Right atrium auricular region (tissue), 2 donors: ENCODE measurements at regions not wholly inside any gene's neighbourhood (a gene's known extent, or its start where the extent isn't known, plus 50 kb on each side); places are given as distances from the start of the nearest gene placed in this dataset.

ENCODE experiments used
- DNase-seq: peaks from one replicate; pipeline ENCODE4 v3.0.0-alpha.2; 2019; ENCODE audit warnings: low spot score
- H3K27ac ChIP-seq, 2 donors: fragments of 200-600 bp; sonication (generic); 1 replicate in 1 of 2; 2 replicates in 1 of 2; pipeline ENCODE4 v1.5.1; 2016 to 2019
- H3K27me3 ChIP-seq, 2 donors: fragments of 200-600 bp; sonication (generic); one replicate each; pipeline versions ENCODE4 v1.5.1 to v1.6.0; 2017 to 2019
- H3K36me3 ChIP-seq: fragments of 200-600 bp; sonication (generic); one replicate; pipeline ENCODE4 v1.5.1; 2016
- H3K4me1 ChIP-seq, 2 donors: fragments of 200-600 bp; sonication (generic); one replicate each; pipeline versions ENCODE4 v1.5.1 to v1.6.0; 2017 to 2019
- H3K4me3 ChIP-seq, 2 donors: fragments of 200-600 bp; sonication (generic); 1 replicate in 1 of 2; 2 replicates in 1 of 2; pipeline ENCODE4 v1.5.1; 2017 to 2019; ENCODE audit warnings: mild to moderate bottlenecking in 1 of 2, moderate library complexity in 1 of 2
- H3K9me3 ChIP-seq, 2 donors: fragments of 200-600 bp; sonication (generic); one replicate each; pipeline ENCODE4 v1.5.1; 2019
- TF ChIP-seq, protein P1 (sequence below), 2 donors: fragments of 200-600 bp; sonication (generic); IDR thresholded peaks; one replicate each; pipeline ENCODE4 v1.5.1; 2019; ENCODE audit warnings: antibody characterized with exemption in 2 of 2

- no peaks in the 10 kb centered on the region for H3K27me3 ChIP-seq
- H3K9me3 ChIP-seq = no peaks in the 10 kb centered on the region
- no peaks in the 10 kb centered on the region for H3K4me1 ChIP-seq
- H3K4me3 ChIP-seq = no peak overlapping the region
- H3K27ac ChIP-seq = no peak overlapping the region
- DNase-seq = no peak
- TF ChIP-seq, protein P1, sequence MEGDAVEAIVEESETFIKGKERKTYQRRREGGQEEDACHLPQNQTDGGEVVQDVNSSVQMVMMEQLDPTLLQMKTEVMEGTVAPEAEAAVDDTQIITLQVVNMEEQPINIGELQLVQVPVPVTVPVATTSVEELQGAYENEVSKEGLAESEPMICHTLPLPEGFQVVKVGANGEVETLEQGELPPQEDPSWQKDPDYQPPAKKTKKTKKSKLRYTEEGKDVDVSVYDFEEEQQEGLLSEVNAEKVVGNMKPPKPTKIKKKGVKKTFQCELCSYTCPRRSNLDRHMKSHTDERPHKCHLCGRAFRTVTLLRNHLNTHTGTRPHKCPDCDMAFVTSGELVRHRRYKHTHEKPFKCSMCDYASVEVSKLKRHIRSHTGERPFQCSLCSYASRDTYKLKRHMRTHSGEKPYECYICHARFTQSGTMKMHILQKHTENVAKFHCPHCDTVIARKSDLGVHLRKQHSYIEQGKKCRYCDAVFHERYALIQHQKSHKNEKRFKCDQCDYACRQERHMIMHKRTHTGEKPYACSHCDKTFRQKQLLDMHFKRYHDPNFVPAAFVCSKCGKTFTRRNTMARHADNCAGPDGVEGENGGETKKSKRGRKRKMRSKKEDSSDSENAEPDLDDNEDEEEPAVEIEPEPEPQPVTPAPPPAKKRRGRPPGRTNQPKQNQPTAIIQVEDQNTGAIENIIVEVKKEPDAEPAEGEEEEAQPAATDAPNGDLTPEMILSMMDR (IDR thresholded peaks at IDR 0.05) = no peak
- H3K36me3 ChIP-seq = no peaks in the 10 kb centered on the region
Observed at GRCh38 chr12:128043317-128043716, 223.7 kb upstream of the TMEM132C start.

DNA sequence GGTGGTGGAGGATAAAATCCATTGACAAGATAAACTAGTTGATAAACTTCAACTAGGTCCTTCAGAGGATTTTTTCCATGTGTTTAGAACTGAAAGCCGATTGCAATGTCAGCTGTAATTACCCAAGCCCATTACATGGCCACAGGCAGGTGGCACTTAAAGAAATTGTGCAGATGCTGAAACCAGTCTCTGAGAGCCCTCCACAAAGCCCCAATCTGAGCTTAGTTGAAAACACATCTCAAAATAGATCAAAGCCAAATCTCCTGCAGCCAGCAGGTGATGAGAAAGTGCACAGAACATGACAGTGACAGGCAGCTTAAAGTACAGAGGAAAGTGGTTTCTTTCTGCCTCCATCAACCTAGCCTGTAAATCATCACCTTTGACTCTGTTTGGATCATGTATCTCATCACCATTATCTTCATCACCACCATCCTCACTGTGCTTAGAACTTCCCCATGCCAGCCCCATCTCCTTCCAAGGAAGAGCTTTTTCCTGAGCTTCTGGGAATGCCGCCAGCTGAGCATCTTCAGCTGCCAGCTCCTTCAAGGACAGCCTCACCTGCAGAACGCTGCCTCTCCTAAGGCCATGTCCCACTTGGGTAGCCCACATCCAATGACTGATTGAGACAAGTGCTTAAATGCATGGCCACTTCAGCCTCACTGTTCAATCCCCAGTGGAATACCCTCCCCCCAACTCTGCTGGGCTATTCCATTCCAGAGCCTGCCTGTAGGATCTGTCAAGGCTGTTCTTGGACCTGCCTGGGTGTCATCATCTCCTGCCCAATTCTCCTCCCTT, 219.5 kb upstream of the TMEM132C start:
- no peaks in the 10 kb centered on the region for H3K9me3 ChIP-seq
- TF ChIP-seq, protein P1 (IDR thresholded peaks at IDR 0.05) = no peak
- H3K36me3 ChIP-seq = no peaks in the 10 kb centered on the region
- no peak overlapping the region for H3K4me3 ChIP-seq
- no peaks in the 10 kb centered on the region for H3K27me3 ChIP-seq
- H3K4me1 ChIP-seq = no peaks in the 10 kb centered on the region
- H3K27ac ChIP-seq = no peak overlapping the region
- DNase-seq = no peak

GRCh38 chr12:128052331-128052730, 214.6 kb upstream of the TMEM132C start:
- Histone ChIP-seq H3K4me1 (no peaks in the 10 kb centered on the region), H3K9me3 (no peaks in the 10 kb centered on the region), H3K4me3 (no peak overlapping the region), H3K27ac (no peak overlapping the region), H3K27me3 (no peaks in the 10 kb centered on the region), H3K36me3 (no peaks in the 10 kb centered on the region)
- no peak for DNase-seq
- TF ChIP-seq, protein P1 (IDR thresholded peaks at IDR 0.05) = no peak

DNA sequence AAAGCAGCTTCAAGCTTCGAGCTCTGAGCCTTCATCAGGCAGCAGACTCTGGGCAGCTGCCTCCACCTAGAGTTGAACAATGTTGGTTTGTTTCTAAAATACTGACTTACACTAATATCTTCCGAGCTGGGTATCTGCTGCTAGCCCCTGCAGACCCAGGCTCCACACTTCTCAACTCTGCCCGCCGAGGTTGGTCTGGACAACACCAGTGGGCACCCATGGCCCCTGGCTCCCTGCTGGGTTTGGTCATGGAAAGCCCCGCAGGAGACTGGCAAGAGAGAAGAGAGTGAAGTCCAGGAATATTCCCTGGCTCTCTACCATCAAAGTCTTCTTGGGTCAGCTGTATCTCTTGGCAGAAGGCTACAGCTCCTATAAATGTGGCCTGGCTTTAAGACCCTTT, 214.2 kb upstream of the TMEM132C start:
- DNase-seq = no peak
- TF ChIP-seq, protein P1 (IDR thresholded peaks at IDR 0.05) = no peak
- no peak overlapping the region for H3K27ac ChIP-seq
- H3K4me3 ChIP-seq = no peak overlapping the region
- H3K4me1 ChIP-seq = no peaks in the 10 kb centered on the region
- H3K9me3 ChIP-seq = no peaks in the 10 kb centered on the region
- no peaks in the 10 kb centered on the region for H3K27me3 ChIP-seq
- H3K36me3 ChIP-seq = no peaks in the 10 kb centered on the region

DNA sequence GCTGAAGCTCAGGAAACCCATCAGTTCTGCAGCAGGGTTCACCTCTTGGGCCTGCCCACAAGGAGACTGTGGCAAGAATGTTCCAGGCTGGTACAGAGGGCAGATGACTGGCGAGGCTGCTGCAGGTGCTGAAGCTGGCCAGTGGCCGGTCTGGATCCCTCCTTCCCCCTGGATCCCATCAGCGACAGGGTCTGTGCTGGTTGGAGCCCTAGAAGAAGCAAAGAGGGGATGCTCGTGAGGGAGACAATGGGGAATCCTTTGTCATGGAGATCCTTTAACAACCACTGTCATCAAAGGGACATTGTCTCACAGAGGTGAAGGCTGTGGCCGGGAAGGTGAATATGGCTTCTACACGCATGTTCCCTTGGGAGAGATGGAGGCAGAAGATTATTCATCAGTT, 211.4 kb upstream of the TMEM132C start:
- H3K27ac ChIP-seq = no peak overlapping the region
- TF ChIP-seq, protein P1 (IDR thresholded peaks at IDR 0.05) = no peak
- H3K27me3 ChIP-seq = no peaks in the 10 kb centered on the region
- no peak for DNase-seq
- no peak overlapping the region for H3K4me3 ChIP-seq
- no peaks in the 10 kb centered on the region for H3K9me3 ChIP-seq
- no peaks in the 10 kb centered on the region for H3K4me1 ChIP-seq
- H3K36me3 ChIP-seq = no peaks in the 10 kb centered on the region
